Sigmoid colon (tissue), 4 donors: ENCODE measurements at regions not wholly inside any gene's neighbourhood (a gene's known extent, or its start where the extent isn't known, plus 50 kb on each side); places are given as distances from the start of the nearest gene placed in this dataset.
A peak's percentile ranks its signal among the peaks of the same experiment; 100 is the strongest.

Experiments used
- EP300 ChIP-seq, 4 donors: sonication (generic); formaldehyde crosslinking; IDR thresholded peaks; one replicate each; pipeline ENCODE4 v1.6.1; 2017; ENCODE audit warnings: antibody characterized with exemption in 4 of 4
- POLR2A ChIP-seq, 2 donors: fragments of 450-650 bp; IDR thresholded peaks; one replicate each; pipeline ENCODE4 v1.6.1; 2016; ENCODE audit warnings: antibody characterized with exemption in 2 of 2, mild to moderate bottlenecking in 2 of 2, moderate library complexity in 2 of 2
- POLR2AphosphoS5 ChIP-seq, 4 donors: sonication (generic); formaldehyde crosslinking; IDR thresholded peaks; one replicate each; pipeline ENCODE4 v1.6.1; 2017; ENCODE audit warnings: antibody characterized with exemption in 4 of 4
- TF ChIP-seq, protein P1 (sequence below), 4 experiments: fragments of 450-650 bp in 3 of 4; fragments of 200-600 bp in 1 of 4; IDR thresholded peaks; one replicate each; pipeline ENCODE4 v1.5.1; 2016 to 2019; ENCODE audit warnings: antibody characterized with exemption in 4 of 4, mild to moderate bottlenecking in 3 of 4, moderate library complexity in 2 of 4

DNA sequence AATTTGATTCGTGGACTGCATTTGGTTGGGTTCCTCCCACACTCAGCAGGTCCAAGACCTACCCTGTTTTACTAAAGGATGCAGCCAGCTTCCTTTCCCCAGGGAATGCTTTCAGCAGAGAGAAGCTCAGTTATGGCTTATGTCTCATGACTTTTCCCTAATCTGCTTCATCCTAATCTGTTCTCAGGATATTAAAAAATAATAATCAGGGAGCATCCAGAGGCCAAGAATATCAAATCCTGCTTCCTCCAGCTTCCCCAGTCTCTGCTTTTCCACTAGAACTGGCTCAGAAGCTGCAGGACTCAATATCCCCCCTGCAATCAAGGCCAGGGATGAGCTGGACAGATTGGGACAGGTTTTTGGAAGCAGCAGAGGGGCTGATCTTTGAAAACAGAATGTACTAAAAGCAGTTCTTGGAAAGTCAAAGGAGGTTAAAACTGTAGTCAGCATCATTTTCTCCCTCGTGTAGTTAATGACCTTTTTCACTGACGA lies 326.9 kb upstream of the TNP1 start:
- TF ChIP-seq, protein P1, sequence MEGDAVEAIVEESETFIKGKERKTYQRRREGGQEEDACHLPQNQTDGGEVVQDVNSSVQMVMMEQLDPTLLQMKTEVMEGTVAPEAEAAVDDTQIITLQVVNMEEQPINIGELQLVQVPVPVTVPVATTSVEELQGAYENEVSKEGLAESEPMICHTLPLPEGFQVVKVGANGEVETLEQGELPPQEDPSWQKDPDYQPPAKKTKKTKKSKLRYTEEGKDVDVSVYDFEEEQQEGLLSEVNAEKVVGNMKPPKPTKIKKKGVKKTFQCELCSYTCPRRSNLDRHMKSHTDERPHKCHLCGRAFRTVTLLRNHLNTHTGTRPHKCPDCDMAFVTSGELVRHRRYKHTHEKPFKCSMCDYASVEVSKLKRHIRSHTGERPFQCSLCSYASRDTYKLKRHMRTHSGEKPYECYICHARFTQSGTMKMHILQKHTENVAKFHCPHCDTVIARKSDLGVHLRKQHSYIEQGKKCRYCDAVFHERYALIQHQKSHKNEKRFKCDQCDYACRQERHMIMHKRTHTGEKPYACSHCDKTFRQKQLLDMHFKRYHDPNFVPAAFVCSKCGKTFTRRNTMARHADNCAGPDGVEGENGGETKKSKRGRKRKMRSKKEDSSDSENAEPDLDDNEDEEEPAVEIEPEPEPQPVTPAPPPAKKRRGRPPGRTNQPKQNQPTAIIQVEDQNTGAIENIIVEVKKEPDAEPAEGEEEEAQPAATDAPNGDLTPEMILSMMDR (IDR thresholded peaks at IDR 0.05) = no peak
- TF ChIP-seq POLR2A (IDR thresholded peaks at IDR 0.05) = no peak
- peak; percentile 38 to 66 (median 56) for TF ChIP-seq POLR2AphosphoS5 (IDR thresholded peaks at IDR 0.05)
- peak in 1 of 4 donors; percentile 10 for TF ChIP-seq EP300 (IDR thresholded peaks at IDR 0.05)
